Endothelial cell of umbilical vein (primary cell): ENCODE measurements at regions not wholly inside any gene's neighbourhood (a gene's known extent, or its start where the extent isn't known, plus 50 kb on each side); places are given as distances from the start of the nearest gene placed in this dataset.

Experiments
- MAX ChIP-seq: IDR thresholded peaks from 2 replicates; pipeline ENCODE4 v1.6.1; 2011; ENCODE audit not compliant: insufficient read depth, insufficient read length
- POLR2A ChIP-seq: IDR thresholded peaks from 2 replicates; pipeline ENCODE4 v1.6.1; 2012; ENCODE audit warnings: low read depth, mild to moderate bottlenecking, control low read depth, low read length
- POLR2AphosphoS5 ChIP-seq: IDR thresholded peaks from 2 replicates; pipeline ENCODE4 v1.6.1; 2012; ENCODE audit warnings: low read depth, mild to moderate bottlenecking, control low read depth, low read length, moderate library complexity; ENCODE audit not compliant: insufficient read depth
- TF ChIP-seq, protein P1 (sequence below), 2 donors: IDR thresholded peaks; 1 replicate in 1 of 2; 2 replicates in 1 of 2; pipeline ENCODE4 v1.5.1; 2011; ENCODE audit warnings: low read length in 2 of 2, mild to moderate bottlenecking in 2 of 2, moderate library complexity in 2 of 2, control low read depth in 1 of 2, inconsistent platforms in 1 of 2, low read depth in 1 of 2; ENCODE audit not compliant: insufficient read depth in 1 of 2; ENCODE audit errors: extremely low read depth in 1 of 2

DNA sequence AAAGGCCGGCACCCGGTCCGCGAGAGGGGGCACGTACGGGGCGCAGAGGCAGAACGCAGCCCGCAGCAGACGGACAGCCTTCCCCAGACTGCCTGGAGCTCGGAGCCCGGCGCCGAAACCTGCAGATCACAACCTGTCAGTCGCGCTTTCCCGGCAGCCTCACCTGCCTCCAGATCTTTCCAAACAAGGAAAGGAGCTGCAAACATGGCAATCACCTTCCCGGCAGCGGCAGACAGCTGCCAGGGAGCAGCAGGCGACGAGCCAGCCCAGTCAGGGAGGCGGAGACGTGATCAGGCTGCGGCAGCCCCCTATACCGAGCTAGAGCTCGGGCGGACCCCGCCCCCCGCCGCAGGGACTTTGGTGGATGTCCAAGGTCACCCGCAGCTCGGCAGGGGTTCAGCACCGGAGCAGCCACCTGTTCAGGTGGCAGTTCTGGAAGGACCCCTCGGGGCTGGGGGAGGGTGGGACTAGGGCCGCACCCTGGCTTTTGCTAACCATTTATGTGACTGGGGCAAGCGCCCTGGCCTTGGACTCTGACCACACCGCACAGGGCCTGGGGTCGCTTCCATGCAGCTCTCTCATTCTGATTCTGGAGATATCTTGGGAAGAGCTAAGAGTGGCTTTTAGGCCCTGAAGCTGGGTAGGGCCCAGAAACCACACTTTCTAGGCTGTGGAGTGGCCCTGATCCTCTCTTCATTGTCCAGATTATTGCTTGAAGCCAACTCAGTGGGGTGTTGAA is 143.8 kb downstream of the NECTIN1 start:
- TF ChIP-seq, protein P1, sequence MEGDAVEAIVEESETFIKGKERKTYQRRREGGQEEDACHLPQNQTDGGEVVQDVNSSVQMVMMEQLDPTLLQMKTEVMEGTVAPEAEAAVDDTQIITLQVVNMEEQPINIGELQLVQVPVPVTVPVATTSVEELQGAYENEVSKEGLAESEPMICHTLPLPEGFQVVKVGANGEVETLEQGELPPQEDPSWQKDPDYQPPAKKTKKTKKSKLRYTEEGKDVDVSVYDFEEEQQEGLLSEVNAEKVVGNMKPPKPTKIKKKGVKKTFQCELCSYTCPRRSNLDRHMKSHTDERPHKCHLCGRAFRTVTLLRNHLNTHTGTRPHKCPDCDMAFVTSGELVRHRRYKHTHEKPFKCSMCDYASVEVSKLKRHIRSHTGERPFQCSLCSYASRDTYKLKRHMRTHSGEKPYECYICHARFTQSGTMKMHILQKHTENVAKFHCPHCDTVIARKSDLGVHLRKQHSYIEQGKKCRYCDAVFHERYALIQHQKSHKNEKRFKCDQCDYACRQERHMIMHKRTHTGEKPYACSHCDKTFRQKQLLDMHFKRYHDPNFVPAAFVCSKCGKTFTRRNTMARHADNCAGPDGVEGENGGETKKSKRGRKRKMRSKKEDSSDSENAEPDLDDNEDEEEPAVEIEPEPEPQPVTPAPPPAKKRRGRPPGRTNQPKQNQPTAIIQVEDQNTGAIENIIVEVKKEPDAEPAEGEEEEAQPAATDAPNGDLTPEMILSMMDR (IDR thresholded peaks at IDR 0.05; ENCODE audit: extremely low read depth in 1 of 2, insufficient read depth in 1 of 2, low read depth in 1 of 2, low read length in 2 of 2), result no peak
- no peak for TF ChIP-seq MAX
- TF ChIP-seq POLR2A, result no peak
- no peak for TF ChIP-seq POLR2AphosphoS5
